Limb (tissue), 2 donors: ENCODE measurements at regions not wholly inside any gene's neighbourhood (a gene's known extent, or its start where the extent isn't known, plus 50 kb on each side); places are given as distances from the start of the nearest gene placed in this dataset.
"Not testable (repeated sequence)": the region's sequence is repeated elsewhere in the genome, so short reads cannot be mapped to it uniquely, and the experiment has no call there.

ENCODE experiments used
- DNase-seq, 2 donors: peaks; one replicate each; pipeline ENCODE4 v3.0.0-alpha.2; 2016; ENCODE audit errors: extremely low spot score in 2 of 2

GRCh38 chr14:45867046-45867894, 614.3 kb upstream of the MIS18BP1 start:
- no peak for DNase-seq

DNA sequence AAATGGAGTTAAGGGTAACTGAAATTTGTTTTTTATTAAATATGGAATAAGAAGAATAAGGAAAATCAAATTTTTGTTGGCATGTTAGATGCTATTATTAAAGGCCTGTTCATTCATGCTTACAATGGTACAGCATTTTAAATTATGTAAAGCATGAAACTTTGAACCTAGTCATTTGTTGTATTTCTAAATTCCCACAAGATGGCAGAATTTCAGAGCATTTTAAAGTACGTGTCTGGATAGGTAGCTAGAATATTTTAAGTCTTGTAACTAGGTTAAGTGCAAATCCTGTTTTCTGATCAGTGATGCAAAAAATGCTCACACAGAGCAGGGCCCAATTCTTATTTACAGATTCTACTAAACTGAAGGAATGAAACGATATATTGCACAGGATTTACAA, 585.6 kb upstream of the MIS18BP1 start:
- DNase-seq, result peak in 1 of 2 donors; percentile 18

DNA sequence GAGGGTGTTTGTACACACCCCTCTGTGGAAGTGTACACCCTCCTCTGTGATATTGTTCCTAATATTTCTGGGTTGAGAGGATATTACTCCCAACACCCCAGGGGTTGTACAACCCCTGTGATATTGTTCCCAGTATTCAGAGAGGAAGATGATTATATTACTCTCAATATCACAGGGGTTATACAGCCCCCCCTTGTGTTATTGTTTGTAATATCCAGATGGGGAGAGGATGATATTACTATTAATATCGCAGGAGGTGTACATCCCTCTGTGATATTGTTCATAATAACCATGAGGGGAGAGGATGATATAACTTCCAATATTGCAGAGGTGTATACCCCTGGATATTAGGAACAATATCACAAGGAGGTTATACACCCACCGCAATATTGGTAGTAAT, 566.1 kb upstream of the MIS18BP1 start:
- DNase-seq, result no peak

- DNase-seq, result no peak
Measured at GRCh38 chr14:45811155-45811554, 558.2 kb upstream of the MIS18BP1 start.

DNA sequence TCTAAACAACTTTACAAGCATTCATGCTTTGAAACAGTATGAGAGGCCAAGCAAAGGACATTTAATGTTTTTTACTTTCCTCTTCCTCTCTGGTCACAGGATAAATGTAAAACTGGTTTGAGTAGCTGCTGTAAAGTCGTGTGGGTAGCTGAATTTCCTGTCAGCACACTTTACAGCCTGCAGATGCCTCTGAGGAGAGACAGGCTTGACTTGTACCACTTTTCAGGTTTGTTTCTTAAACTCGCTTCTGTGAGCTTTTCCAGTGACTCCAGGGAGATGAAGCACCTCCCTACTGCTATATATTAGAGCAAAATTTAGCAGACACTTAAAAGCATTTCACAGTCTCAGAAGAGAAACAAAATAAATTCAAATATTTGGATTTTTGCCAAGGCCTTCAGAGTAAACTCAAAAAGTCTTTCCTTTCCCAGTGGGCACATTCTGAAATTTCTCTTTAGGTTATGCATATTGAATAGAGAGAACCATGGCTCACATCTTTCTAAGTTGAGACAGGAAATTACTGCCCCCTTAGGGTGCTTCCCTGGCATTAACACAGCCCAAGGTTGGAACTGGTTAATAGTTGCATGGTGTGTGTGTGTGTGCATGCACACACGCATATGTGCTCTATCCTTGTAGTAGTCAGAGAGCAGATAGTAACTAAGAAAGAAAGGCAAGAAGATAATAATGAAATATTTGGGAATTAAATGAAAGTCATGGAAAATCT, 557.3 kb upstream of the MIS18BP1 start:
- peak in 1 of 2 donors; percentile 21 for DNase-seq

- no peak for DNase-seq
Measured at GRCh38 chr14:45807178-45807899, 554.3 kb upstream of the MIS18BP1 start.

GRCh38 chr14:45799511-45799910, 546.5 kb upstream of the MIS18BP1 start:
- DNase-seq, result no peak

DNA sequence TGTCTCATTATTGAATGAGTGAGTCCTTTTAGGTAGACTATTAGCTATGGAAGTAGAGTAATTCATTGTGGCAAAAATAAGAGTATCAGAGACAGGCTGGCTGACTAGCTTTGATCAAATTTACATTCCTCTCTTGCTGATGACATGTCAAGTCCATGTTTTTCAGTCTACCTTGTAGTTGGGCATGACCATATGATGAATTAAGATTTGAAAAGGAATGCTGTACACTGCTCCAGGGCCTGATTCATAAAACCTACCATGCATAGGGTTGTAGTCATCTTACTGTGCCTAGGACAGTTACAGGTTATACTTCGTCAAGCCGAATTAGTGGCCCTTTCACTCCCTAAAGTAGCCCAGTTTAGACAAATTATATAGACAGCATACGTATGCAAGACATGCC, 545.7 kb upstream of the MIS18BP1 start:
- DNase-seq, result no peak

- not testable (repeated sequence) for DNase-seq
Measured at GRCh38 chr14:45796006-45796405, 543.0 kb upstream of the MIS18BP1 start.

- DNase-seq, result no peak
Measured at GRCh38 chr14:45793081-45793480, 540.1 kb upstream of the MIS18BP1 start.

DNA sequence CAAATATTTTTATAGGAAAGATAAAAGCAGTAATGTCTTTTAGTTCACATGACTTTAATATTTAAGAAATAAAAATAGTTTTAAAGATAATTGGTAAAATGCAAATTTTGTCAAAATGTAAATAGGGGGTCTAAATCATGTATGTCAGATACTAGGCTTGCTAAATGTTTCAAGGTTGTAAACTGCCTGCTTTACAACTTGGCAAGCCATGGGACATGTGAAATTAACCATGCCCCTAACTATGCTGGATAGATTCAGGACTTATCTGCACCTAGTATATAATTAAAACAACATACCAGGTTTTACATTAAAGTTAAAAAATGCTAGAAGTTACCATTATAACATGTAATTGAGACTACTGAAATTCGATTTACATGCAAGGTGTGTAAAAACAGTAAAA, 537.3 kb upstream of the MIS18BP1 start:
- DNase-seq, result no peak

GRCh38 chr14:45787167-45787566, 534.2 kb upstream of the MIS18BP1 start:
- no peak for DNase-seq

GRCh38 chr14:45786266-45786665, 533.3 kb upstream of the MIS18BP1 start:
- no peak for DNase-seq

DNA sequence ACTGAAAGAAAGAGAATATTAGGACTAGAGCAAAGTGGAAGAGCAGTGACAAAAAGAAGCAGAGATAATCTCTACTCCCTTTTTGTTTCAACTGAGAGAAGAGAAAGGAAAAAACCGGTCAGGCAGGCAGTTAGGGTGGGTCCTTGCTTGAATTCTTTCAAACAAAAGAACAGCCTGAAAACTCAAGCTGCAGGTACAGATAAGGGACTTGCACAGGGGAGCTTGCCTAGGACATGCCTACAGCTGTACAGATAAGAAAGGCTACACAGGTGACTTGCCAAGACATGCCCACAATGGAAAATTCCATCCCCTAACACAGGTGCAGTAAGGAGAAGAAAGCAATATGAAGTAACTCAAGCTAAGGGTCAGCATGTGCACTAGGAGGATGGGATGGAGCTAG, 532.2 kb upstream of the MIS18BP1 start:
- no peak for DNase-seq

DNA sequence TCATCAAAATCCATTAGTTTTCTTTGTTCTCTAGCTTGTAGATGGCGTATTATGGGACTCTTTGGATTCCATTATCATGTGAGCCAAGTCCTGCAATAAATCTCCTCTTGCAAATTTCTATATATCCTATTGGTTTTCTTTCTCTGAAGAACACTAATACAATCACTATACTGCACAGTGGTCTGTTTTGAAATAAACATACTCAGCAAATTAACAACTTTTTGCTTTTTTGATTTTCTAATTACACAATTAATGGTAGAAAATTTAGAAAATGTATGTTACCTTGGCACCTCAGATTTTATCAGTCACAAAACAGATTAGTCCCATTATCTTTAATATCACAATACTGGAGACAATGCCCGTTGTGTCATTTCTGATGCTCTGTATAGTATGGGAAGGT, 513.2 kb upstream of the MIS18BP1 start:
- DNase-seq, result no peak

DNA sequence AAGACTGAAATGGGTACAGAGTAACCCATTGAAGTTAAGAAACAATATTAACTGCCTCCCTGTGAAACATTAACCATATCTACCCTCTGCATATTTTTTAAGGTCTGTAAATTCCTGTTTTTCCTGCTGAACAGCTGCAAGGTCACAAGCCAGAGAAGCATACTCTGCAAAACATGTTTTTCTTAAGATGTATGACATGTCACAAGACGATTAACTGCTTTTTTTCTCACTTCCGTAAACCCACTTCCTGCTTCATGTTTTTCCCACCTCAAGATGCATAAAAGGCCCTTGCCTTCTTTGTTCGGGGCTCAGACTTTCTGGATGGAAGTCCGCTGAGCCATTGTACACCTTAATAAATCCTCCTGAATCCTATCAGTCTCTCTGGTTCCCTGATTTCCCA, 504.7 kb upstream of the MIS18BP1 start:
- no peak for DNase-seq

GRCh38 chr14:45756412-45756811, 503.4 kb upstream of the MIS18BP1 start:
- DNase-seq, result not testable (repeated sequence)

DNA sequence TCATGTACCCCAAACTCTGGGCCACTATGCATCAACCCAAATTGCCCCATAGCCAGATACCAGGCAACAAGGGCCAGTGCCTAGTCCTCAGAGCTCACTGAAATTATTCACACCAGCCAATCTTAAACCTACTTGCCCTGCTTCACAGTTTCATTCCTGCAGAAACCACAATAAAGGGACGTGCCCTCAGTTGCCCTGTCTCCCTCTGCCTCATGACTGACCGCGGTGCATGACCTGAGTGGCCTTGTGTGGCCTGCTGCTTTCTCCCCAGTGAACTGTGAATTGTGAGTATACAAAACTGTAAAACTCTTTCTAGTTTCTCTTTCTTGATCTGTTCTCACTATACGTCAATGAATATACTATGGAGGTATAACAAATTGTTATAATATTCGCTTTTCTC, 490.9 kb upstream of the MIS18BP1 start:
- no peak for DNase-seq

DNA sequence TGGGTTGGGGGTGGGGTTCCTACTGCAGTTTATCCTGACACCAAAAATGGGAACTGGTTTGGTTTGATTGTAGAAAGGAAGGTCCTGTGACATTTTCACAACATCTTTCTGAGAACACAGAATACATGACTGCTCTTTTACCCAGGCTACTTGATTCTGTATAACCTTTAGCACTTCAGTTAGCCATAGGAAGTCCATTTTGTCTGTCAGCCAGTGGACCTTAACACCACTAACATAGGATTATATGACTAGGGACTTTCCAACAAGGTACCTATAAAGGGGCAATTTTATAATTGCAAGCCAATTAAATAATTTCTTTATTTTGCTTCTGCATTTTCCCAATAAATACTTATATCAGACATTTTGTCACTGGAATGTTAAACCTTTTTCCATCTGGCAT, 489.2 kb upstream of the MIS18BP1 start:
- no peak for DNase-seq

DNA sequence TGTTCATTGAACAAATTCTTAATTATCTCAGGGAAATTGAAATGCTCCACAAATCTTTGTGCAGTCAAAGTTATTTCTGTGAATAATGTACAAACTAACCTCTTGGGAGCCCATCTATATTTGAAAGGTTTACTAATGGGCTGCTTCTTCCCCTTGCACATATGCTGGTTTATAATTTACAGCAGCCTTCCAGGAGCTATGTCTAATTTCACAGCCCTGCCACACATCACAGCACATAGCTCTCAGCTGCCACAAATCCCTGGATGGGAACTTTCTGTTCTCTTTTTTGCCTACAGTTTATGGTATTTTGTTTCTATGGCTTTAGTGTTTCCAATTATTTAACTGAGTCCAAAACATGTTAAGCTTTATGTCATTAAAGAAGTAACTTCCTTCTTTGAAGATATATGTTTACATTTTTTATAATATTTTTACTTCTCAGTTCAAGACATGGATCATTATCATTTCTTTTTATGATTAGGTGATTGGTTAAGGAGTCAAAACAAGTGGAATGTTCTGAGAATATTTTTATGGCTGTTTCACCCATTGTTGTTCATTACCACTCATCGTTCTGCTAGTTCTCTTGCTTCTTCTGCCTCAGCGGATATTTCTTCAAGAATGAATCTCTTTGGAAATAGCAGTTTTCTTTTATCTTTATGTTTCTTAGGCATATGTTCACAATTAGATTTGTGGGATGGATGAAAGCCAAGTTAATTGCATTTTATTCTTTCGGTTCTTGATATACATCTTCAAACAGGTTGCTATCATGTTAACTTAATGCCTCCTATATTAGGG, 475.6 kb upstream of the MIS18BP1 start:
- no peak for DNase-seq

GRCh38 chr14:45727133-45727532, 474.1 kb upstream of the MIS18BP1 start:
- DNase-seq, result no peak
